ENCODE measurements at regions not wholly inside any gene's neighbourhood (a gene's known extent, or its start where the extent isn't known, plus 50 kb on each side); places are given as distances from the start of the nearest gene placed in this dataset.

- Histone ChIP-seq H3K36me3 (ENCODE audit: control insufficient read depth, insufficient read depth, low read length) (no peaks in the 10 kb centered on the region), H3K4me1 (ENCODE audit: control insufficient read depth, insufficient read depth, low read length) (no peaks in the 10 kb centered on the region), H3K4me3 (ENCODE audit: low read length) (no peak overlapping the region), H3K27me3 (ENCODE audit: control insufficient read depth, insufficient read depth, low read length) (no peaks in the 10 kb centered on the region), H3K27ac (ENCODE audit: low read length) (no peak overlapping the region), H3K9me3 (ENCODE audit: control insufficient read depth, insufficient read depth, low read length) (peaks cover 1% of the 10 kb centered on the region)
- no peak for TF ChIP-seq CTCF (IDR thresholded peaks at IDR 0.05)
- H3K36me3 Mint-ChIP-seq, result no peaks in the 10 kb centered on the region
- peaks cover 7 to 10% of the 10 kb centered on the region in 2 donors for H3K9me3 Mint-ChIP-seq
- no peak overlapping the region for H3K27ac Mint-ChIP-seq
- H3K4me3 Mint-ChIP-seq, result no peak overlapping the region
- intact Hi-C loops (cut with micrococcal nuclease), result no loop called here
- no peaks in the 10 kb centered on the region for H3K27me3 Mint-ChIP-seq (ENCODE audit: low read depth in 2 of 2)
- DNase-seq, result no peak
- no peaks in the 10 kb centered on the region for H3K4me1 Mint-ChIP-seq
- no peak for ATAC-seq
- 90% methylated on average over 1 of the region's 1 CpG for WGBS (ENCODE audit: insufficient coverage)
Observed at GRCh38 chr7:68235937-68236336, 1239.3 kb downstream of the TYW1 start.

GRCh38 chr7:68238204-68238805, 1241.7 kb downstream of the TYW1 start:
- Histone ChIP-seq H3K4me1 (ENCODE audit: control insufficient read depth, insufficient read depth, low read length) (no peaks in the 10 kb centered on the region), H3K4me3 (ENCODE audit: low read length) (no peak overlapping the region), H3K27me3 (ENCODE audit: control insufficient read depth, insufficient read depth, low read length) (no peaks in the 10 kb centered on the region), H3K27ac (ENCODE audit: low read length) (no peak overlapping the region), H3K36me3 (ENCODE audit: control insufficient read depth, insufficient read depth, low read length) (no peaks in the 10 kb centered on the region), H3K9me3 (ENCODE audit: control insufficient read depth, insufficient read depth, low read length) (peaks cover 3% of the 10 kb centered on the region)
- Mint-ChIP-seq H3K9me3 (peaks cover 10 to 16% of the 10 kb centered on the region in 2 donors), H3K36me3 (no peaks in the 10 kb centered on the region), H3K4me3 (no peak overlapping the region), H3K27me3 (ENCODE audit: low read depth in 2 of 2) (no peaks in the 10 kb centered on the region), H3K4me1 (no peaks in the 10 kb centered on the region), H3K27ac (no peak overlapping the region)
- WGBS (ENCODE audit: insufficient coverage), result 75% methylated on average over 4 of the region's 4 CpGs
- DNase-seq (no peak), ATAC-seq (no peak)
- intact Hi-C loops (cut with micrococcal nuclease), result no loop called here
- no peak for TF ChIP-seq CTCF (IDR thresholded peaks at IDR 0.05)

- WGBS (ENCODE audit: insufficient coverage), result no CpG with 5 or more reads among the region's 2 CpGs
- no peaks in the 10 kb centered on the region for H3K27me3 ChIP-seq (ENCODE audit: control insufficient read depth, insufficient read depth, low read length)
- Mint-ChIP-seq H3K9me3 (peaks cover 11 to 13% of the 10 kb centered on the region in 2 donors), H3K27me3 (ENCODE audit: low read depth in 2 of 2) (no peaks in the 10 kb centered on the region), H3K4me3 (no peak overlapping the region), H3K36me3 (no peaks in the 10 kb centered on the region), H3K27ac (no peak overlapping the region), H3K4me1 (no peaks in the 10 kb centered on the region)
- no peak for DNase-seq
- H3K36me3 ChIP-seq (ENCODE audit: control insufficient read depth, insufficient read depth, low read length), result no peaks in the 10 kb centered on the region
- no peak overlapping the region for H3K4me3 ChIP-seq (ENCODE audit: low read length)
- H3K9me3 ChIP-seq (ENCODE audit: control insufficient read depth, insufficient read depth, low read length), result peaks cover 6% of the 10 kb centered on the region
- intact Hi-C loops (cut with micrococcal nuclease), result no loop called here
- no peaks in the 10 kb centered on the region for H3K4me1 ChIP-seq (ENCODE audit: control insufficient read depth, insufficient read depth, low read length)
- no peak for TF ChIP-seq CTCF (IDR thresholded peaks at IDR 0.05)
- no peak for ATAC-seq
- no peak overlapping the region for H3K27ac ChIP-seq (ENCODE audit: low read length)
Observed at GRCh38 chr7:68243128-68243527, 1246.5 kb downstream of the TYW1 start.

- H3K4me1 ChIP-seq (ENCODE audit: control insufficient read depth, insufficient read depth, low read length), result no peaks in the 10 kb centered on the region
- peaks cover 14% of the 10 kb centered on the region for H3K9me3 ChIP-seq (ENCODE audit: control insufficient read depth, insufficient read depth, low read length)
- H3K4me3 ChIP-seq (ENCODE audit: low read length), result no peak overlapping the region
- intact Hi-C loops (cut with micrococcal nuclease), result no loop called here
- Mint-ChIP-seq H3K27me3 (ENCODE audit: low read depth in 2 of 2) (no peaks in the 10 kb centered on the region), H3K36me3 (no peaks in the 10 kb centered on the region), H3K4me3 (no peak overlapping the region), H3K9me3 (peaks cover 13 to 15% of the 10 kb centered on the region in 2 donors), H3K27ac (no peak overlapping the region), H3K4me1 (no peaks in the 10 kb centered on the region)
- WGBS (ENCODE audit: insufficient coverage), result 78% methylated on average over 7 of the region's 7 CpGs
- H3K36me3 ChIP-seq (ENCODE audit: control insufficient read depth, insufficient read depth, low read length), result no peaks in the 10 kb centered on the region
- DNase-seq (no peak), ATAC-seq (no peak)
- no peak overlapping the region for H3K27ac ChIP-seq (ENCODE audit: low read length)
- TF ChIP-seq CTCF (IDR thresholded peaks at IDR 0.05), result no peak
- H3K27me3 ChIP-seq (ENCODE audit: control insufficient read depth, insufficient read depth, low read length), result no peaks in the 10 kb centered on the region
Observed at GRCh38 chr7:68244389-68244788, 1247.8 kb downstream of the TYW1 start.

Data from natural killer cell (primary cell).